Spleen (tissue), 11 donors: ENCODE measurements at regions not wholly inside any gene's neighbourhood (a gene's known extent, or its start where the extent isn't known, plus 50 kb on each side); places are given as distances from the start of the nearest gene placed in this dataset.

ENCODE experiments used
- DNase-seq: peaks from one replicate; pipeline ENCODE4 v3.0.0-alpha.2; 2020
- H3K27ac ChIP-seq, 8 donors: fragments of 200-600 bp; sonication (generic) in 7 of 8; 1 replicate in 4 of 8; 2 replicates in 4 of 8; pipeline versions ENCODE4 v1.5.0 to v1.8.0; 2016 to 2021; ENCODE audit warnings: inconsistent platforms in 4 of 8, mild to moderate bottlenecking in 4 of 8, moderate library complexity in 1 of 8
- H3K27me3 ChIP-seq, 7 donors: fragments of 200-600 bp; sonication (generic) in 6 of 7; replicated peaks in 1 of 7; 1 replicate in 4 of 7; 2 replicates in 3 of 7; pipeline versions ENCODE4 v1.5.0 to v1.8.0; 2016 to 2021; ENCODE audit warnings: inconsistent platforms in 3 of 7, mild to moderate bottlenecking in 1 of 7
- H3K36me3 ChIP-seq, 6 donors: fragments of 200-600 bp; sonication (generic) in 5 of 6; 1 replicate in 4 of 6; 2 replicates in 2 of 6; pipeline versions ENCODE4 v1.5.0 to v1.8.0; 2016 to 2021; ENCODE audit warnings: inconsistent platforms in 2 of 6
- H3K4me1 ChIP-seq, 6 donors: fragments of 200-600 bp; sonication (generic) in 5 of 6; 1 replicate in 3 of 6; 2 replicates in 3 of 6; pipeline versions ENCODE4 v1.5.0 to v1.8.0; 2016 to 2021; ENCODE audit warnings: inconsistent platforms in 3 of 6
- H3K4me3 ChIP-seq, 8 donors: fragments of 200-600 bp; sonication (generic) in 7 of 8; 1 replicate in 4 of 8; 2 replicates in 4 of 8; pipeline versions ENCODE4 v1.5.0 to v1.8.0; 2016 to 2021; ENCODE audit warnings: inconsistent platforms in 4 of 8, mild to moderate bottlenecking in 4 of 8, moderate library complexity in 2 of 8
- H3K9me3 ChIP-seq, 8 donors: fragments of 200-600 bp; sonication (generic) in 7 of 8; 1 replicate in 4 of 8; 2 replicates in 4 of 8; pipeline versions ENCODE4 v1.5.0 to v1.8.0; 2016 to 2021; ENCODE audit warnings: inconsistent platforms in 4 of 8
- CTCF ChIP-seq, 11 experiments: fragments of 200-600 bp in 7 of 11; fragments of 450-650 bp in 4 of 11; sonication (generic) in 4 of 11; IDR thresholded peaks in 8 of 11; conservative IDR thresholded peaks in 3 of 11; 1 replicate in 7 of 11; 2 replicates in 4 of 11; pipeline versions ENCODE4 v1.4.0 to v1.8.0; 2016 to 2021; ENCODE audit warnings: antibody characterized with exemption in 11 of 11, inconsistent platforms in 4 of 11, mild to moderate bottlenecking in 1 of 11
- POLR2A ChIP-seq, 3 donors: fragments of 450-650 bp; IDR thresholded peaks; one replicate each; pipeline ENCODE4 v1.5.1; 2017; ENCODE audit warnings: antibody characterized with exemption in 3 of 3, mild to moderate bottlenecking in 1 of 3
- POLR2AphosphoS5 ChIP-seq, 3 donors: sonication (generic); formaldehyde crosslinking; IDR thresholded peaks; one replicate each; pipeline ENCODE4 v1.5.1; 2017; ENCODE audit warnings: antibody characterized with exemption in 3 of 3
- WGBS, 5 donors: extraction: QIAGEN DNeasy Blood & Tissue Kit in 3 of 5; methylation state at CpG; one replicate each; pipeline versions ENCODE4 v1.1.5 to v1.1.7; 2013 to 2018; 5-methylcytosine and 5-hydroxymethylcytosine counted together
- intact Hi-C: fragments of 100-400 bp; cut with DNase I; formaldehyde crosslinking; loops from one replicate; pipeline ENCODE4 v1.15.0; 2023; ENCODE audit warnings: low total_unique reads
- donor health status: healthy with polysubstance abuse.
- donor health status: DM: no; HTN: no; CAD: no; lungs with moderate emphysema.
- donor health status: DM: no; HTN: no; CAD: no.
- donor health status: Bipolar disorder and iron deficiency.
- donor health status: healthy.
- donor health status: DM: no; HTN: no; CAD: no.
- donor health status: DM: yes; HTN: yes; CAD: no.

GRCh38 chr12:123032736-123033391, 52.4 kb downstream of the ARL6IP4 start:
- peak; percentile 57 for DNase-seq

More at GRCh38 chr12:123032736-123033391, 52.4 kb downstream of the ARL6IP4 start:
- 51 to 64% (median 57%) methylated on average over 7 to 8 of the region's 8 CpGs for WGBS, 5 donors
- H3K9me3 ChIP-seq, result no peaks in the 10 kb centered on the region
- intact Hi-C loops, result no loop called here
- H3K4me3 ChIP-seq, result no peak overlapping the region
- no peaks in the 10 kb centered on the region for H3K27me3 ChIP-seq
- H3K27ac ChIP-seq, result peak overlapping the region in 2 of 8 donors; percentile 30 to 44
- H3K36me3 ChIP-seq, result peaks cover 0 to 43% (median 0%) of the 10 kb centered on the region in 6 donors
- no peak for TF ChIP-seq POLR2A (IDR thresholded peaks at IDR 0.05)
- TF ChIP-seq CTCF (IDR thresholded peaks at IDR 0.05 in 8 of 11, conservative IDR thresholded peaks at IDR 0.05 in 3 of 11), result no peak
- TF ChIP-seq POLR2AphosphoS5 (IDR thresholded peaks at IDR 0.05), result no peak
- H3K4me1 ChIP-seq, result peaks cover 4 to 28% (median 21%) of the 10 kb centered on the region in 6 donors
